Astrocyte of the spinal cord (primary cell): ENCODE measurements at regions not wholly inside any gene's neighbourhood (a gene's known extent, or its start where the extent isn't known, plus 50 kb on each side); places are given as distances from the start of the nearest gene placed in this dataset.

ENCODE experiments used
- DNase-seq: peaks from one replicate; pipeline ENCODE4 v3.0.0; 2011; ENCODE audit warnings: low read depth, low spot score
- H3K4me3 ChIP-seq: 2 replicates; pipeline ENCODE4 v1.5.1; 2011; ENCODE audit warnings: low read depth, mild to moderate bottlenecking, low read length, moderate library complexity
- in situ Hi-C: cut with HindIII; loops from 2 replicates; pipeline ENCODE4 v1.10.0; 2017; ENCODE audit warnings: low sequenced_read_pairs
- TF ChIP-seq, protein P1 (sequence below): IDR thresholded peaks from 2 replicates; pipeline ENCODE4 v1.5.1; 2012; ENCODE audit warnings: low read depth, mild to moderate bottlenecking, low read length, inconsistent platforms

DNA sequence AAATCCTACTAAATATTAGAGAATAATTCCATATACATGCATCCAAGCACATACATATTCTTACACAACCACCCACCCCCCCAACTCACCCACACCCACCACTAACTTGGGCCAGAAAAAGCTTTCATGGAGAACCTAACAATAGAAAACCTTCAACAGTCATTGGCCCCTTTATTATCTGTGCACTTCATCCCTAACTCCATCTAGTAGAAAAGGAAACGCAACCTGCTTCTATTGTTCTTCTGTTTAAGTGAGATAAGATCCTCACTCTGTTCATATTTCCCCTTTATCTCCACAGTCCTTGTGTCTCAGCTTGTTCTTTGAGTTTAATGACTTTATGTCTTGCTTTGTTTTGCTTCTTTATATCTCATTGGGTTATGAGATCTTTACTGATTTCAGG is 1740.2 kb upstream of the CELF4 start:
- TF ChIP-seq, protein P1, sequence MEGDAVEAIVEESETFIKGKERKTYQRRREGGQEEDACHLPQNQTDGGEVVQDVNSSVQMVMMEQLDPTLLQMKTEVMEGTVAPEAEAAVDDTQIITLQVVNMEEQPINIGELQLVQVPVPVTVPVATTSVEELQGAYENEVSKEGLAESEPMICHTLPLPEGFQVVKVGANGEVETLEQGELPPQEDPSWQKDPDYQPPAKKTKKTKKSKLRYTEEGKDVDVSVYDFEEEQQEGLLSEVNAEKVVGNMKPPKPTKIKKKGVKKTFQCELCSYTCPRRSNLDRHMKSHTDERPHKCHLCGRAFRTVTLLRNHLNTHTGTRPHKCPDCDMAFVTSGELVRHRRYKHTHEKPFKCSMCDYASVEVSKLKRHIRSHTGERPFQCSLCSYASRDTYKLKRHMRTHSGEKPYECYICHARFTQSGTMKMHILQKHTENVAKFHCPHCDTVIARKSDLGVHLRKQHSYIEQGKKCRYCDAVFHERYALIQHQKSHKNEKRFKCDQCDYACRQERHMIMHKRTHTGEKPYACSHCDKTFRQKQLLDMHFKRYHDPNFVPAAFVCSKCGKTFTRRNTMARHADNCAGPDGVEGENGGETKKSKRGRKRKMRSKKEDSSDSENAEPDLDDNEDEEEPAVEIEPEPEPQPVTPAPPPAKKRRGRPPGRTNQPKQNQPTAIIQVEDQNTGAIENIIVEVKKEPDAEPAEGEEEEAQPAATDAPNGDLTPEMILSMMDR = no peak
- no peak overlapping the region for H3K4me3 ChIP-seq
- in situ Hi-C loops = no loop called here
- DNase-seq = no peak

GRCh38 chr18:39302481-39302880 is 1736.9 kb upstream of the CELF4 start:
- DNase-seq = no peak
- no peak overlapping the region for H3K4me3 ChIP-seq
- TF ChIP-seq, protein P1 = no peak
- in situ Hi-C loops = no loop called here

DNA sequence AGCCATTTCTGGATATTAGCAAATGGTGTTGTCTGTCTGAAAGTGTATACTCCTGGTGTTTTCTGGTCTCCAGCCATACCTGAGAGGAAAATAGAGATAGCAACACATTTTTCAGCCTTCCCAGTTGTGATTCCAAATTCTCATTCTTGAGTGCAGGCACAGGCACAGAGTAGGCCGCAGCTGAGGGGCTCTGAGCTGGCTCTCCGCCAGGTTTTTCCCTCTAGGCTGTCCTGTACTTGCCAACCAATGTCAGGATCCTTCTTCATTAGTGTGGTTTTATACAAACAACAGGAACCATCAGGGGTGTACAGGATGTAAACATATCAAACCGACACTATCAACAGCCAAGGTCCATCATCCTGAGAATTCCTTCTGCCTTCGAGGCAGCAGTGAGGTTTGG is 1733.6 kb upstream of the CELF4 start:
- DNase-seq = no peak

GRCh38 chr18:39297225-39297624 is 1731.6 kb upstream of the CELF4 start:
- TF ChIP-seq, protein P1 = no peak
- DNase-seq = no peak
- in situ Hi-C loops = no loop called here
- H3K4me3 ChIP-seq = no peak overlapping the region

More for the DNA sequence above, 1733.6 kb upstream of the CELF4 start:
- H3K4me3 ChIP-seq = no peak overlapping the region
- TF ChIP-seq, protein P1 = no peak
- in situ Hi-C loops = no loop called here

GRCh38 chr18:39296293-39296888 is 1730.8 kb upstream of the CELF4 start:
- TF ChIP-seq, protein P1 = no peak
- in situ Hi-C loops = no loop called here
- DNase-seq = no peak
- H3K4me3 ChIP-seq = no peak overlapping the region

- TF ChIP-seq, protein P1 = no peak
- in situ Hi-C loops = no loop called here
- no peak overlapping the region for H3K4me3 ChIP-seq
- DNase-seq = no peak
Observed at GRCh38 chr18:39276764-39277163, 1711.2 kb upstream of the CELF4 start.
